ENCODE measurements at regions not wholly inside any gene's neighbourhood (a gene's known extent, or its start where the extent isn't known, plus 50 kb on each side); places are given as distances from the start of the nearest gene placed in this dataset.

- TF ChIP-seq CTCF (IDR thresholded peaks at IDR 0.05; ENCODE audit: insufficient read depth, missing control alignments) = no peak
- FAIRE-seq (no peak), DNase-seq (ENCODE audit: insufficient read length, low spot score) (no peak)
Measured at GRCh38 chr1:63012339-63012738, 228.4 kb downstream of the ATG4C start.

- no peak for FAIRE-seq
- no peak for TF ChIP-seq CTCF (IDR thresholded peaks at IDR 0.05; ENCODE audit: insufficient read depth, missing control alignments)
- no peak for DNase-seq (ENCODE audit: insufficient read length, low spot score)
Measured at GRCh38 chr1:63014267-63014666, 230.3 kb downstream of the ATG4C start.

GRCh38 chr1:63022319-63022718, 238.4 kb downstream of the ATG4C start:
- TF ChIP-seq CTCF (IDR thresholded peaks at IDR 0.05; ENCODE audit: insufficient read depth, missing control alignments) = no peak
- no peak for DNase-seq (ENCODE audit: insufficient read length, low spot score)
- no peak for FAIRE-seq

GRCh38 chr1:63023171-63023570, 239.2 kb downstream of the ATG4C start:
- FAIRE-seq (no peak), DNase-seq (ENCODE audit: insufficient read length, low spot score) (no peak)
- TF ChIP-seq CTCF (IDR thresholded peaks at IDR 0.05; ENCODE audit: insufficient read depth, missing control alignments) = no peak

- no peak for FAIRE-seq
- TF ChIP-seq CTCF (IDR thresholded peaks at IDR 0.05; ENCODE audit: insufficient read depth, missing control alignments) = no peak
- no peak for DNase-seq (ENCODE audit: insufficient read length, low spot score)
Measured at GRCh38 chr1:63023637-63024036, 239.7 kb downstream of the ATG4C start.

GRCh38 chr1:63024132-63024531, 240.2 kb downstream of the ATG4C start:
- FAIRE-seq (no peak), DNase-seq (ENCODE audit: insufficient read length, low spot score) (no peak)
- TF ChIP-seq CTCF (IDR thresholded peaks at IDR 0.05; ENCODE audit: insufficient read depth, missing control alignments) = no peak

GRCh38 chr1:63027176-63027575, 243.2 kb downstream of the ATG4C start:
- TF ChIP-seq CTCF (IDR thresholded peaks at IDR 0.05; ENCODE audit: insufficient read depth, missing control alignments) = no peak
- FAIRE-seq (no peak), DNase-seq (ENCODE audit: insufficient read length, low spot score) (no peak)

Measured in D721Med (cell line).